GM12892 (cell line): ENCODE measurements at regions not wholly inside any gene's neighbourhood (a gene's known extent, or its start where the extent isn't known, plus 50 kb on each side); places are given as distances from the start of the nearest gene placed in this dataset.

Source experiments
- POLR2A ChIP-seq: IDR thresholded peaks from 2 replicates; pipeline ENCODE4 v1.6.1; 2011; ENCODE audit warnings: low read depth, low read length, control low read depth
- TAF1 ChIP-seq: IDR thresholded peaks from 2 replicates; pipeline ENCODE4 v1.6.1; 2011; ENCODE audit warnings: low read depth, mild to moderate bottlenecking, control low read depth, low read length, borderline replicate concordance

GRCh38 chr9:31253800-31254762 lies 1130.4 kb upstream of the ACO1 start:
- TF ChIP-seq POLR2A (no peak), TAF1 (no peak)
